Tibial nerve (tissue), 4 donors: ENCODE measurements at regions not wholly inside any gene's neighbourhood (a gene's known extent, or its start where the extent isn't known, plus 50 kb on each side); places are given as distances from the start of the nearest gene placed in this dataset.
A peak's percentile ranks its signal among the peaks of the same experiment; 100 is the strongest.

Source experiments
- DNase-seq, 2 donors: peaks; one replicate each; pipeline ENCODE4 v3.0.0-alpha.2; 2019; ENCODE audit warnings: low spot score in 2 of 2
- H3K27ac ChIP-seq, 4 donors: fragments of 200-600 bp; sonication (generic) in 3 of 4; one replicate each; pipeline ENCODE4 v1.5.1; 2017 to 2019; ENCODE audit warnings: mild to moderate bottlenecking in 1 of 4
- H3K27me3 ChIP-seq, 2 donors: fragments of 200-600 bp; sonication (generic) in 1 of 2; one replicate each; pipeline versions ENCODE4 v1.5.1 to v1.6.0; 2017 to 2019
- H3K36me3 ChIP-seq, 3 donors: fragments of 200-600 bp; sonication (generic); one replicate each; pipeline ENCODE4 v1.5.1; 2018 to 2019
- H3K4me1 ChIP-seq, 4 donors: fragments of 200-600 bp; sonication (generic) in 3 of 4; one replicate each; pipeline ENCODE4 v1.5.1; 2017 to 2019
- H3K4me3 ChIP-seq, 4 donors: fragments of 200-600 bp; sonication (generic) in 3 of 4; one replicate each; pipeline ENCODE4 v1.5.1; 2017 to 2019; ENCODE audit warnings: mild to moderate bottlenecking in 1 of 4, moderate library complexity in 1 of 4
- H3K9me3 ChIP-seq, 4 donors: fragments of 200-600 bp; sonication (generic) in 3 of 4; one replicate each; pipeline ENCODE4 v1.5.1; 2017 to 2019
- EP300 ChIP-seq, 2 donors: sonication (generic); formaldehyde crosslinking; IDR thresholded peaks; one replicate each; pipeline ENCODE4 v1.6.1; 2017; ENCODE audit warnings: antibody characterized with exemption in 2 of 2, mild to moderate bottlenecking in 1 of 2
- POLR2A ChIP-seq, 2 donors: fragments of 450-650 bp; IDR thresholded peaks; one replicate each; pipeline ENCODE4 v1.6.1; 2017; ENCODE audit warnings: antibody characterized with exemption in 2 of 2, mild to moderate bottlenecking in 2 of 2, moderate library complexity in 2 of 2
- WGBS, 2 donors: methylation state at CpG; one replicate each; pipeline ENCODE4 v1.1.5; 2018; 5-methylcytosine and 5-hydroxymethylcytosine counted together
- TF ChIP-seq, protein P1 (sequence below), 5 experiments: fragments of 200-600 bp in 3 of 5; fragments of 450-650 bp in 2 of 5; sonication (generic) in 3 of 5; IDR thresholded peaks; one replicate each; pipeline ENCODE4 v1.5.1; 2016 to 2019; ENCODE audit warnings: antibody characterized with exemption in 5 of 5, mild to moderate bottlenecking in 3 of 5, moderate library complexity in 2 of 5

DNA sequence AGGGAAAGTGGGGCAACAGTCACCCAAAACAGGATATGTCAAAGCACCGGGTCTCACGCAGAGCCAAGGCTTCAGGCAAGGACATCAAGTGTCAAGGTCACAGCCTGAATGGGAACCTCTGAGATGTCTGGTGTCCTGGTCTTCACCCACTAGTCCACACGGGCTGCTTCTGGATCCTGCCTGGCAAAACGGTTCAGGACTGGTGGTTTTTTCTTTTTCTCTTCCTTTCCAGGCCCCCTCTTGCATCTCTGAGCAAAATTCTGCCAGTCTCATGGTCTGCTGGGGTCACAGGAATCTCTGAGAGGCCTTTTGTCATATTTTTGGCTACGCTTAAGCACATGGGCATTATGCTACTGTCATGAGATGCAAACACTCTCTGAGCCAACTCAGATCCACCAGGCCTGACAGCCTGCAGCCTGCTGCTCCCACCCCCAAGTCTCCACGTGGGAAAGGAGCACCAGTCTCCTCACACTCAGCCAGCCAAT is 518.2 kb upstream of the ZEB2 start:
- no peaks in the 10 kb centered on the region for H3K27me3 ChIP-seq
- H3K27ac ChIP-seq: peak overlapping the region; percentile 47 to 80 (median 62)
- no peak for DNase-seq
- no peak overlapping the region for H3K4me3 ChIP-seq
- peaks cover 0 to 7% (median 3%) of the 10 kb centered on the region in 4 donors for H3K4me1 ChIP-seq
- WGBS, 2 donors: 41 to 46% methylated on average over 6 of the region's 6 CpGs
- no peak for TF ChIP-seq POLR2A (IDR thresholded peaks at IDR 0.05)
- peak in 1 of 2 donors; percentile 8 for TF ChIP-seq EP300 (IDR thresholded peaks at IDR 0.05)
- TF ChIP-seq, protein P1, sequence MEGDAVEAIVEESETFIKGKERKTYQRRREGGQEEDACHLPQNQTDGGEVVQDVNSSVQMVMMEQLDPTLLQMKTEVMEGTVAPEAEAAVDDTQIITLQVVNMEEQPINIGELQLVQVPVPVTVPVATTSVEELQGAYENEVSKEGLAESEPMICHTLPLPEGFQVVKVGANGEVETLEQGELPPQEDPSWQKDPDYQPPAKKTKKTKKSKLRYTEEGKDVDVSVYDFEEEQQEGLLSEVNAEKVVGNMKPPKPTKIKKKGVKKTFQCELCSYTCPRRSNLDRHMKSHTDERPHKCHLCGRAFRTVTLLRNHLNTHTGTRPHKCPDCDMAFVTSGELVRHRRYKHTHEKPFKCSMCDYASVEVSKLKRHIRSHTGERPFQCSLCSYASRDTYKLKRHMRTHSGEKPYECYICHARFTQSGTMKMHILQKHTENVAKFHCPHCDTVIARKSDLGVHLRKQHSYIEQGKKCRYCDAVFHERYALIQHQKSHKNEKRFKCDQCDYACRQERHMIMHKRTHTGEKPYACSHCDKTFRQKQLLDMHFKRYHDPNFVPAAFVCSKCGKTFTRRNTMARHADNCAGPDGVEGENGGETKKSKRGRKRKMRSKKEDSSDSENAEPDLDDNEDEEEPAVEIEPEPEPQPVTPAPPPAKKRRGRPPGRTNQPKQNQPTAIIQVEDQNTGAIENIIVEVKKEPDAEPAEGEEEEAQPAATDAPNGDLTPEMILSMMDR (IDR thresholded peaks at IDR 0.05): no peak
- no peaks in the 10 kb centered on the region for H3K36me3 ChIP-seq
- no peaks in the 10 kb centered on the region for H3K9me3 ChIP-seq

DNA sequence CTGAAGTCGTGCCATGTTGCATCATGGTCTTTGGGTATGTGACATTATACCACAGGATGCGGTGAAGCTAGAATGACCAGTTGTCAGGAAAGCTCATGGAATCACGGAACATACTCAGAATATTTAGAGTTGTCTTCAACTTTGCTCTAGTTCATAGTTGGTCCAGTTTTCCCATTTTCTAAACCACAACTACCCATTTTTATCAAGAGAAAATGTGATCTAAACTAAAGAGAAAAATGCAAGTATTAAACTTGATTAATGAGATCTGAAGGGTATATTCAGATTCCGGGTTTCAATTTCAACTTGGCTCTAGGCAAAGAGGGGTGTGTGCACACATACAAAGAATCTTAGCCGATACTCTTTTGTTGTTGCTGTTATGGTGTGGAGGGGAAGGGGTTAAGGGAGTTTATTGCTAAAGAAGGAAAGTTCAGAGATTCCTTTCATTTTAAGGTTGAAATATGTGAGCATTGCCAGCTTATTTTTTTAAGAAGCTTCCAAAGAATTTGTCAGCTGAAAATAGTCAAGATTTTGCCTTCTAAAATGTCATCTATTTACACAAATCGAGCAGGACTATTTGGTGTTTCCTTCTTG is 516.6 kb upstream of the ZEB2 start:
- H3K4me3 ChIP-seq: peak overlapping the region in 3 of 4 donors; percentile 1 to 19 (median 4)
- TF ChIP-seq EP300 (IDR thresholded peaks at IDR 0.05) (no peak), POLR2A (IDR thresholded peaks at IDR 0.05) (no peak)
- DNase-seq: no peak
- H3K27ac ChIP-seq: peak overlapping the region in 3 of 4 donors; percentile 48 to 80 (median 75)
- peaks cover 0 to 7% (median 3%) of the 10 kb centered on the region in 4 donors for H3K4me1 ChIP-seq
- no peaks in the 10 kb centered on the region for H3K36me3 ChIP-seq
- H3K9me3 ChIP-seq: no peaks in the 10 kb centered on the region
- 38 to 44% methylated on average over 6 of the region's 6 CpGs for WGBS, 2 donors
- no peaks in the 10 kb centered on the region for H3K27me3 ChIP-seq

GRCh38 chr2:145034511-145034910 is 514.6 kb upstream of the ZEB2 start:
- WGBS, 2 donors: 87 to 90% methylated on average over 1 of the region's 1 CpG

GRCh38 chr2:145033438-145033837 is 513.5 kb upstream of the ZEB2 start:
- no peak for DNase-seq
- 92 to 93% methylated on average over 1 of the region's 1 CpG for WGBS, 2 donors
- TF ChIP-seq, protein P1 (IDR thresholded peaks at IDR 0.05): no peak
- TF ChIP-seq POLR2A (IDR thresholded peaks at IDR 0.05) (no peak), EP300 (IDR thresholded peaks at IDR 0.05) (no peak)
- H3K4me3 ChIP-seq: no peak overlapping the region
- H3K36me3 ChIP-seq: no peaks in the 10 kb centered on the region
- H3K27me3 ChIP-seq: no peaks in the 10 kb centered on the region
- H3K27ac ChIP-seq: no peak overlapping the region
- peaks cover 0 to 14% (median 3%) of the 10 kb centered on the region in 4 donors for H3K4me1 ChIP-seq
- H3K9me3 ChIP-seq: no peaks in the 10 kb centered on the region

More at GRCh38 chr2:145034511-145034910, 514.6 kb upstream of the ZEB2 start:
- H3K9me3 ChIP-seq: no peaks in the 10 kb centered on the region
- DNase-seq: no peak
- no peak for TF ChIP-seq POLR2A (IDR thresholded peaks at IDR 0.05)
- TF ChIP-seq, protein P1 (IDR thresholded peaks at IDR 0.05): no peak
- no peak for TF ChIP-seq EP300 (IDR thresholded peaks at IDR 0.05)
- H3K4me1 ChIP-seq: peaks cover 0 to 14% (median 3%) of the 10 kb centered on the region in 4 donors
- no peak overlapping the region for H3K27ac ChIP-seq
- H3K36me3 ChIP-seq: no peaks in the 10 kb centered on the region
- no peaks in the 10 kb centered on the region for H3K27me3 ChIP-seq
- H3K4me3 ChIP-seq: no peak overlapping the region

DNA sequence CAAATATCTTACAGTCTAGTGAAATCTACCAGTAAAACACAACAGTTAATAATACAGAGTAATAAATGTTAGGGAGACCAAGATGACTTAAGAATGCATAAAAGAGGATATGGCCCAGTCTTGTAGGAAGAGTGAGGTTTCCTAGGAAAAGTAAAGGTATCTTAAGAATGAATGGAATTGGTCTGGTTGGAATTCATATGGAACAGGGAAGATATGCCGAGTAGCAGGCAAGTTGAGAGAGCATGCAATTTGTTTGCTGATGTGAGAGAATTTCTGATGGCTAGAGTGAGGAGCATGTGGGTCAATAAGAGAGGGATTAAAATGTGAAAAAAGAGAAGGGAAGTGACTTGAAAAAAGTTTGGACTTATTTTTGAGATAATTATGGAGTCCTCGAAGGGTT is 512.9 kb upstream of the ZEB2 start:
- H3K36me3 ChIP-seq: no peaks in the 10 kb centered on the region
- 85 to 93% methylated on average over 2 of the region's 2 CpGs for WGBS, 2 donors
- H3K27ac ChIP-seq: no peak overlapping the region
- TF ChIP-seq, protein P1 (IDR thresholded peaks at IDR 0.05): no peak
- TF ChIP-seq POLR2A (IDR thresholded peaks at IDR 0.05) (no peak), EP300 (IDR thresholded peaks at IDR 0.05) (no peak)
- no peak overlapping the region for H3K4me3 ChIP-seq
- no peaks in the 10 kb centered on the region for H3K27me3 ChIP-seq
- DNase-seq: no peak
- H3K9me3 ChIP-seq: no peaks in the 10 kb centered on the region
- peaks cover 0 to 14% (median 3%) of the 10 kb centered on the region in 4 donors for H3K4me1 ChIP-seq
